Fibroblast of skin of scalp (primary cell): ENCODE measurements at regions not wholly inside any gene's neighbourhood (a gene's known extent, or its start where the extent isn't known, plus 50 kb on each side); places are given as distances from the start of the nearest gene placed in this dataset.
"Not testable (repeated sequence)": the region's sequence is repeated elsewhere in the genome, so short reads cannot be mapped to it uniquely, and the experiment has no call there.

Source experiments
- DNase-seq: peaks from one replicate; pipeline ENCODE4 v3.0.0-alpha.2; 2013

DNA sequence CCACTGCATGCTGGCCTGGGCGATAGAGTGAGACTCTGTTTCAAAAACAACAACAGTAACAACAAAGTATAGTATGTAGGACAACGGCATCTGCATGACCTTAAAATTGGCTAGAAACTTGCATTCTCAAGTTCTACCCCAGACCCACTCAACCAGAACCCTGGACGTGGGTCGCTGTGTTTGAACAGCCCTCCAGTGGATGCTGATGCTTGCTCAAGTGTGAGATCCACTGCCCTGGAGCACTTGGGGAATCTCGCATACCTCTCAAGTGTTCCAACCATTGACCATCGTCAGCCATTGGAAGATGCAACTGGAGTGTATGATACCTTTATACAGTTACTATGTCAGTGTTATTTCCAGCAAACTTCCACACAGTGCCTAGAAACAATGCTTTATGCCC lies 435.9 kb downstream of the DCDC2C start:
- DNase-seq: no peak

DNA sequence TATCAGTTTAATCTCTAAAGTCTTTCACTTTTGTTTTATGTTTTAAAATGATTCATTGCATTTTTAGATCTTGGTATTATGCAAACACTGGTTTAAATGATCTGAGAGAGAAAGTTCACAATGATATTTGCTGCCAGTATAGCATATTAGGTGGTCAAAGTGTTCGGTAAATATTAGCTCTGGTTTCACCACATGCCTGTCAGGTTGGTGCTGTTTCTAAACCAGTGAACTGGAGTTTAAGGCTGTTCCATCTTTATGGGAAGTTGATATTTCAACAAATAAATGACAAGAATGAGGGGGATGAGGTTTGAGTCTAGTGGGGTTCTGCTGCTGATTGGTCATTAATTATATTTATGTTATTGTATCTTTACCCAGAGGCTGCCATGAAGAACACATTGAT lies 436.4 kb downstream of the DCDC2C start:
- DNase-seq: no peak

DNA sequence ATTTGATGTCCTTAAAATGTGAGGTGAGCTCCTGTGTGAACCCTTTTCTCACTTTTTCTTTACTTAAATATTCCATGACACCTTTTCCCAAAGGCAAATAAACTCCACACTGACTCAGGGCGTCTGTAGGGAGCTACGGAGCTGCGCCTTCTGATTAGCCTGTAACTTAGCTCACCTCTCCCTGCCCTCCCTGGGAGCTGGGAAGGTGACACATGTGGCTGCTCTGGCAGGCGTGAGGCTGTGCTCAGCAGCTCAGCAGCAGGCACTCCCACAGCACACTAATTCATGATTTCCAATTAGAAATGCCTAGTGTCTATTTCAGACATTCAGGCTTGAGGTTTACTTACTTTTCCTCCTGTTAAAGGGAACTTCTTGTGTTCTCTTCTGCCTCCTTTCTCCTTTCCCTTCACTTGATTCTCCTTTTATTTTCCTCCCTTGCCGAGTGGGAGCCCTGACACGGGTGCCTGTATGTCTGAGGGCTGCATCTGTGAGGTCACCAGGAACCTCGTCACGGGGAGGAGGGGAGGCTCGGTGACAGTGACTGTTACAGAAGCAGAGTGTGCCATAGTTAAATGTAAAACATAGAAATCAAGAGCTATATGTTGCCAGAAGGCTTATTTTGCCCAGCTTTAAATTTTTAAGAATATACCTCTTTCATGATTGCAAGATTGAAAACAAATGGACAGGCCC lies 437.1 kb downstream of the DCDC2C start:
- DNase-seq: no peak

DNA sequence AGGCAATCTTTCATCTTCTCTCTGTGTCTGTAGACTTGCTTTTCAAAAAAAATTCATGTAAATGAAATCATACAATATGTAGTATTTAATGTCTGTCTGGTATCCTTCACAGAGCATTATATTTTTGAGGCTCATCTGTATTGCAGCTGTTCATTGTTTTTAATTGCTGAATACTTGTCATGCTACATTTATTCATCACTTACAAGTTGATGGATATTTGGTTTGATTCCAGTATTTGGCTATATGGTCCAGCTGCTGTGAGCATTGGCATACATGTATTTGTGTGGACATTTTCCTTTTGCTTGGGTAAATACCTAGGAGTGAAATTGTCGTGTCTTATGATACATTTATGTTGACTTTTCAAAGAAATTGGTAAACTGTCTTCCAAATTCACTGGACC lies 441.4 kb downstream of the DCDC2C start:
- DNase-seq: no peak

DNA sequence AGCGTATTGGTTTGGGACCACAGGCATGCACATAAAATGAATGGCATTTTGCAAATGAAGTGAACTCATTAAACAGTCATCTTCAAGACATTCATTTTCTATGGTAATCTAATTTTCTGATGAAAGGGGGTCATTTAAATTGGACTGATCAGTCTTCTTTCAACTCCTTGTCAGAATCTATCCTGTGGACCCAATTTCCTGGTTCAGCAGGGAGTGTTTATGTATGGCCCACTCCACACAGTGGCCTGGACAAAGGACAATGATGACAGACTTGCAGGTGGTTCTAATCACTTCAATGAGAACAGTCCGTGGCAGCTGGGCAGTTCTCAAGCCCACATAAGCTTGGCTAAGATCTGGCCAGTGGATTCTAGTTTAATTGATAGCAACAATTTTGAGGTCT lies 448.1 kb downstream of the DCDC2C start:
- no peak for DNase-seq

DNA sequence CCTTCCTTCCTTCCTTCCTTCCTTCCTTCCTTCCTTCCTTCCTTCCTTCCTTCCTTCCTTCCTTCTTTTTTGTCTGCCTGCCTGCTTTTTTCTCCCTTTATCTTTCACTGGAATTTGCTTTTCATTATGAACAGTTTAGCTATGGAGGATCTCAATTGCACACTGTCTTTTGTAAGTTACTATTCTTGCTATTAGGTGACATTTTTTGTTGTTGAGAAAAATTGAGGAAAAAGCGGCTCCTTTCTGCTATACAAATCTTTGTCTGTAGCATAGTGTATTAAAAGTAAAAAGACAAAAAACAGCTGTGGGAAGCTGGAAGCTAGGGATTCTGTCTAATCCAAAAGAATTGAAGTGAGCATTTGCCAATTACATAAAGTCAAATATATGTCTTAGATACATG lies 448.7 kb downstream of the DCDC2C start:
- DNase-seq: no peak

DNA sequence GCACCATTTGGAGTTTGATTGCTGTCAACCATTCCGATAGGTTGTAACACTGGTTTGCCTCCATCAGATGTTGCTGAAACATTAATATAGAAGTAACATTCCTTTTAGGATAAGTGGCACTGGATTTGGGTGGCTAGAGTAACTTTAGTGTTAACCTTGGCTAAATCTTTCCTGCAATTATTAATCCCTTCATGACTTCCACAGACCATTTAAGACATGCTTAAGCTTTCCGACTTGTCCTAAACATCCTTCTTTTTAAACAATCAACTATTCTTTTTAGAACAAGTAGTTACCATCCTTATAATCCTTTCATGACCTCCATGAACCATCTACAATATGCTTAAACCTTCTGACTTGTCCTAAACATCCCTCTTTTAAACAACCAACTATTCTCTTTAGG lies 465.5 kb downstream of the DCDC2C start:
- DNase-seq: no peak

DNA sequence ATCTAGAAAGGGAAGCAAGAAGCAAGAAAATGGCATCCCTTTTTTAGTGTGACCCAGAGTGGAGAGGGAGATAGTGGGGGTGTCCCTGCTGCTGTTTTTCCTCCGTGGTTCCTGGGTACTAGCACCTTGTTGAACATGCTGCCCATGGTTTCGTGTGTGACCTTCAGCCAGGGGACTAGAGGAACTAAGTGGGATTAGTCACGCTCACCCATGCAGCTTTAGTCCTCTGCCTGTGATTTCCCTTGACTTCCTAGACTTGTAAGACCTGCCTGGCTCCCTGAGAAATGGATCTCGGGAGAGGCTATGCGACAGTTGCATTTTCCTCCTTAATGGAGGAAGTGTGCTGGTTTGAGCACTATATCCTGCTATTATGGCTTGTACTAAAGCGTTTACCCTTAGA lies 471.4 kb downstream of the DCDC2C start:
- no peak for DNase-seq

DNA sequence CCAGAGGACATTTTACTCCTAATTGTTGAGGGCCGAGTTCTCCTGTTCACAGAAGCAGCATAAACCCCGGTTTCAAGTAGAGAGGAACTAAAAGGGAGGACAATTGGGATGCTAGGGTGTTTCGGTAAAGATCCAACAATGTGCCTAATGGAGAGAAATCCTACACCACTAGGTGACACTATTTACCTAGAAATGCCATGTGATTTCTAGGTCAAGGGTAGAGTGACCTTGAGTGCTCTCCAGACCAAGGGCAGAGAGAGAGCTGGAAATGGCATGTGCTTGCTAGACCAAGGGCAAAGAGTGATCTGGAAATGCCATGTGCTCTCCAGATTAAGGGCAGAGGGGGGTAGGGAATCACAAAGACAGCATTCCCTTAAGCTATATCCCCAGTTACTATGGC lies 472.0 kb downstream of the DCDC2C start:
- no peak for DNase-seq

DNA sequence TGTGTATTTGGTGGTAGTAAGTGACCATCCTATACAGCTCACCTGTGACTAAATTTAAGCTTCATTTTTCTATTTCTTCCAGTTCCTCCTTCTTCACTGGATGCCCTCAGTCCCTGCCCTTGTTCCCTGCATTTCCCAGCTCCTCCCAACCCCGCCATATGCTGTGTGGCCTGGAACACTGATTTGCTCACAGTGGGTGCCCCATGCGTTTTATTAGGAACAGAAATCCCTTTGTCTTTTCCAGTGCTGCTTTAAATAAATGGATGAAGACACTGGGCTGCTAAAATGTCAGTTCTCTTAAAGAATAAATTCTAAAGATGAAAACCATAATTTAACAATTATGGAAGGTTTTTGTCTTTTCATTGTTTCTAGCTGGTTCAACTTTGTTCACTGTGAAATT lies 477.3 kb downstream of the DCDC2C start:
- no peak for DNase-seq

DNA sequence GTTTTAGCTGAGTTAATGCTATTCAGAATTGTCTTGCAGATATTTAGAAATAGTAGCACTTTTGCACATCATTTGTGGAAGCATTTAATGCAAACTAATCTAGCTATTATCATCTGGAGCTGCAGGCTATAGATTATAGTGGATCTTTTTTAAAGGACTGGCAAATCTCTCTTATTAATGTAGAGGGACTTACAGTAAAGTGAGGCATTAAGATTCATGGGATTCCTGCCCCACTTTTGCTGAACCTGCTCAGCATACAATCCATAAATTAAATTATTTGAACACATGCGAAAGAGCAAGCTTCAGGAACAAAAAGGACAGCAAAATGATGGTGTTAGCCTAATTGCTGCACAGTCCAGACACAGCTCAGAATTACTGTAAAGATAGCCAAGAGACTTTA lies 477.7 kb downstream of the DCDC2C start:
- no peak for DNase-seq

DNA sequence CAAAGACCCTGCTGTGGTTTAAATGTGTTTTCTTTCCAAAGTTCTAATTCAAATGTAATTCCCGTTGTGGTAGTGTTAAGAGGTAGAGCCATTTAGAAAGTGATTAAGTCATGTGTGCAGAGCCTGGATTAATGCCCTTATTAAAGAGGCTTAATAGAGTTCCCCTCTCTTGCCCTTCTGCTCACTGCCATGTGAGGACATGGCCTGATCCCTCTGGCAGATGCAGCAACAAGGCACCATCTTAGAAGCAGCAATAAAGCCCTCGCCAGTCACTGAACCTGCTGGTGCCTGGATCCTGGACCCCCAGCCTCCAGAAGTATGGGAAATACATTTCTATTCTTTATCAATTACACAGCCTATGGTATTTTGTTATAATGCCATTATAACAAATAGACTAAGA lies 485.2 kb downstream of the DCDC2C start:
- DNase-seq: no peak

DNA sequence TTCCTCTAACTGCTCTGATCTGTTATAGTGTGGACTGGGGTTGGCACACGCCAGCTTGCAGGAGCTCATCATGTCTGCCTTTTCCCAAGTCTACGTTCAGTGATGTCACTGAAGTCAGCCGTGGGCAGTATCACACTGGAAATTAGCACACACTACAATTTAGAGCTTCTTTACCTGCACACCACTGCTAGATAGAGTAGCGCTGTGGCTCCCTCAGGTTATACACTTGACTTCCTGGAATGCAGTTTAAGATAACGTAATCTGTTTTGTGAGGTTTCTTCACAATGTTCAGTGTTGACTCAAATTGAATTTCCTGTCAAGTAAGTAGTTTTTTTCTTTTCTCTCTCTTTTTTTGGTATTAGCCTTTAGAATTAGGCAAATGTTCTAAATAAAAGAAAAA lies 487.2 kb downstream of the DCDC2C start:
- DNase-seq: no peak

DNA sequence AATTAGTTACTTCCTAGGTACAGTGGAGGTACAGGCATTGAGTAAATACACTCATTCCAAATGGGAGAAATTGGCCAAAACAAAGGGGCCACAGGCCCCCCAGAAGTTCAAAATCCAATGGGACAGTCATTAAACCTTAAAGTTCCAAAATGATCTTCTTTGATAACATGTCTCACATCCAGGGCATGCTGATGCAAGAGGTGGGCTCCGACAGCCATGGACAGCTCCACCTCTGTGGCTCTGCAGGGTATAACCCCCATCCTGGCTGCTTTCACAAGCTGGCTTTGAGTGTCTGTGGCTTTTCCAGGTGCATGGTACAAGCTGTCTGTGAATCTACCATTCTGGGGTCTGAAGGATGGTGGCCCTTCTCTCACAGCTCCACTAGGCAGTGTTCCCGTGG lies 488.7 kb downstream of the DCDC2C start:
- DNase-seq: no peak

DNA sequence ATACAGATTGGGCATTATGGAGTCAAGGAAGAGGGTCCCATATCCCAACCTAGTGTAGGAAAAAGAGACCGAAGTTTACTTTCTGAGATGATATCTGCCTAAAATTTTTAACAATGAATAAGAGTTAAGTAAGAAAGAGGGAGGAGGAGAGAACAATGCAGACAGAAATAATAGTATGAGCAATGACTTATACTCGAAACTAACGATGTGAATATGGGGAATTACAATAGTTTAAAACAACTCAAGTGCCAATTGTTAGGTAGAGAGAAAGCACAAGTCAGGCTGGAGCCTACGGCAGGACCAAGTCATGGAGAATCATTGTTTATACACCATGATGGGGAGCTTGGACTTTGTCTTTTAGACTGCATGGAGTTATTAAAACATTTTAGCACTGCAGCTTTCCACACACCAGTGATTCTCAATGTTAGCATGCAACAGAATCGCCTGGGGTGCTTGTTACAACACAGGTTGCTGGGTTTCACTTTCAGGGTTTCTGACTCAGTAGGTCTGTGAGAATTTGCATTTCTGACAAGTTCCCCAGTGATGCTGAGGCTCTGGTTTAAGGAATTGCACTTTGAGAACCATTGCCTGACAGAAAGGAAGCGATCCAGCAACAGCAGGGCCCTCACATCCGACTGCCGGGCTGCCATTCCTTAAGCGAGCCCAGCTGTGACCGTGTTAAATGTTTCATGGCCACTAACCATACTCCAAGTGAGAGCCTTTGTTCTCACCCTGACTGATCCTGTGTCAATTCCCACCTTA lies 511.2 kb downstream of the DCDC2C start:
- DNase-seq: no peak

DNA sequence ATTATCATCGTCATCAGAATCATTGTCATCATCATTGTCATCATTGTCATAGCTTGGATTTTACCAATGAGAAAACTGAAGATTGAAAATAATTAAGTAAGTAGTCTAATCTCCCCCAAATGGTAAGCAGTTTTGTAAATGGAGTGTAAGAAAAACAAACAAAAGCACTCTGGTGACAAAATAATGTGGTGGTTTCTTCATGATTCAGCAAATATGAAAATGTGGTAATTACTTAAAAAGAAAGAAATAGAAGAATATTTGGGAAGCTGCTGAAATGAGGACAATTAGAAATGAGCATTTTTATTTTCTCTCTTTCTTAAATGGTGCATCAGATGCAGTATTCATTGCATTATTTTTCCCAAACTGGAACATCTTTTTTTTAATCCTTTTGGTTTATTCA lies 514.4 kb downstream of the DCDC2C start:
- no peak for DNase-seq

DNA sequence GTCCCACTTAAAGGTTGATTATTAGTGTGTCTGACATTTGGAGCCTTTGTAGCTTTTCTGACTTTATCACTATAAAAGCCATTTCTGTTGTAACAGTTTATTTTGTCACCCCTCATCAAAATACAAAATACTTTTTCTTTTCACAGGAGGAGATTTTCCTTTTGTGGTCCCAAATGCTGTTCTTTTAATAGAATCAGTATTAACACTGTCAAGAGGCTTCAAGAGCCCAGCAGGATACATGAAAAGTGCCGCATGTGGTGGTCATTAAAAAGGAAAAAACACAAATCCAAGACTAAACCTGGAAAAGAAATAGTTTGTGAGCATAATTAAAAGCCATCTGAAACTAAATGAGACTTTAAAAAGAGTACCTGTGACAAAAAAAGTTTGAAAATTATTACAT lies 515.7 kb downstream of the DCDC2C start:
- DNase-seq: no peak

DNA sequence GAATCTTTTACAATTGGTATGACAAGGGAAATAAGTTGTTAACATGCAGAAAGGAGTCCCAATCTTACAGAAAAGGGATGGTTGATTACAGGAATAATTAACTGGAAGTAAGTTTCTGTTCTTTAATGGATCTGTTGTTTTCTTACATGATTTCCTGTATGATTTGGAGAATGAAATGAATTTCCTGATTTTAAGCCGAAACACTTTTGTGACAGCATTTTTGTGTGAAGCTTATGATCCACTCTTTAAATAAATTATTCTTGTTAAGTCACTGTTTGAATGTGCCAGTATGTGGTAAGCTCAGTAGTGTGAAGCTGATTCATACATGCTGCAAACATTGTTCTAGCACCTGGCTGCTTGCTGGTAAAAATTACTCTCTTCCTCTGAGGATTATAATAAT lies 516.2 kb downstream of the DCDC2C start:
- no peak for DNase-seq

DNA sequence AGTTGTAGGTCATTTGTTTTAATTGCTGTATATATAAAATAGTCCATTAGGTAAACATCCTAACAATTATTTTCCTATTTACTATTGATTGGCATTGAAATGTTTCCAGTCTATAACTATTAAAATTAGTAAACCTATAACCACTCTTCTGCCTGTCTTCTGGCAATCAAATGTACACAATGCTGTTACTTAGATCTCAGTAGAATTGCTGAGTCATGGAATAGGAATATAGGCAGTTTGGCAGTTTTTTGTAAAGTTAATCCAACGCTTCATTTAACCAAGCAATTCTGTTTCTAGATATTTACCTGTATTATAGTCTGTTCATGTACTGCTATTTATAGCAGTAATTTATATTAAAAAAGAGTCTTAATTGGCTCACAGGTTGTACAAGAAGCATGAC lies 518.1 kb downstream of the DCDC2C start:
- no peak for DNase-seq

DNA sequence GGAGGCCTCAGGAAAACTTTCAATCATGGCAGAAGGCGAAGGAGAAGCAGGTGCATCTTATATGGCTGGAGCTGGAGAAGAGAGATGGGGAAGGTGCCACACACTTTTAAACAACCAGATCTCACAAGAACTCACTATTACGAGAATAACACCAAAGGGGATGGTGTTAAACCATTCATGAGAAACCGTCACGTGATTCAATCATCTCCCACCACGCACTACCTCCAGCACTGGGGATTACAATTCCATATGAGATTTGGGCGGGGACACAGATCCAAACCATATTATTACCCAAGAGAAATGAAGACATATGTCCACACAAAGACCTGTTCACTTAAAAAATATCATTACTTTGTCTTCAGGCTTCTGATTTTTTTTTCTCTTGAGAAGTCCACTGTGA lies 518.5 kb downstream of the DCDC2C start:
- DNase-seq: no peak

DNA sequence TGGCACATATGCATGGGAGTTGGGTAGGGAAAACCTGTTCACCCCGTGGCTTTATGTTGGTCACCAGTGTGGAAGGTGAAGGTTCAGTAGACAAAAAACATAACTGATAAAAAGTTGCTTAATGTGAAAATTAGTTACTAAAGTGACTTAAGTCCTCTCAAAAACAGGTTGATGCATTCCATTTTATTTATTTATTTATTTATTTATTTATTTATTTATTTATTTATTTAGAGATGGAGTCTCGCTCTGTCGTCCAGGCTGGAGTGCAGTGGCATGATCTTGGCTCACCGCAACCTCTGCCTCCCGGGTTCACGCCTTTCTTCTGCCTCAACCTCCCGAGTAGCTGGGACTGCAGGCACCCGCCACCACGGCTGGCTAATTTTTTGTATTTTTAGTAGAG lies 541.0 kb downstream of the DCDC2C start:
- DNase-seq: not testable (repeated sequence)

DNA sequence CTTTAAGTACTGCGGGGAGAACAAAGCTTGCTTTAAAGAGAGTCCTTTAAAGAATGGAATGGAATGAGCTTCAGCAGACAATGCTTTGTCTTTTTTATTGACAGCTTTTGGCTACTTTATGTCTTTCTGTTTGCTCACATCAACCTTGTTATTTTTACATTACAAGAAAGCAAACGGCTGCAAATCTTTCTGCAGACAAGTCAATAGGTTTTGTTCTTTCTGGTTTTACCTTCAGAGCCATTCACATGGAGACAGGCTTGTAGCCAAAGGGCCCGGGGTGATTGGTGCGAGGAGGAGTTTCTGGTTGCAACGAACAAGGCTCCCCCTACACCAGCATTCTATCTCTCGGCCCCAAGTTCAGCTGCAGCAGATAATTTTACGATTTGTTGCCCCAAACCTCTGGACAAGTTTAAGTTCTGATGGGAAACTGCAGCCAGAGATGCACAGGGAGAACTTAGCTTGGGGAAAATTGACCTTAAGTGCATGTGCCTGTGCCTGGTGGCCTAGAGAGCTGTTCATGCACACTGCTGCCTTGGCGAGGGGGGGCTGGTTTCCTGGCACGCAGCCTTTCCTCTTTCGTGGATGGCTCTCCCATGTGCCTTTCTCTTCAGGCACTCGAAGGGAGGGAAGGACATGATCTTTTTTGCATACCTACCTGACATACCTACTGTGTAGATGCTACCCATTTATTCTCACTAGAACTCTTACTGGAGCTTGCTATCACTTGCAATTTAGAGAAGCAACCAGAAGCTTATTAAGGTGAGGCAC lies 543.2 kb downstream of the DCDC2C start:
- DNase-seq: no peak

DNA sequence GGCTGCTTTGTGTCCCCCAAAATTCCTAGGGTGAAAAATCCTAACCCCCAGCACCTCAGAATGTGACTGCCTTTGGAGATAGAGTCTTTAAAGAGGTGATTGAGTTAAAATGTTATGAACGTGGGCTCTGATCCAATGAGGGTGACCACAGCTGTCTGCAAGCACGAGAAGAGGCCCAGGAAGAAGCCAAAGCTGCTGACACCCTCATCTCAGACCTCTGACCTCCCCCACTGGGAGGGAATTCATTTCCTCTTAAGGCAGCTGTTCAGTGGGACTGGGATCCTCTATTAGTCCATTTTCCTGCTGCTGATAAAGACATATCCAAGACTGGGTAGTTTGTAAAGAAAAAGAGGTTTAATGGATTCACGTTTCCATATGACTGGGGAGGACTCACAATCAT lies 544.4 kb downstream of the DCDC2C start:
- no peak for DNase-seq

DNA sequence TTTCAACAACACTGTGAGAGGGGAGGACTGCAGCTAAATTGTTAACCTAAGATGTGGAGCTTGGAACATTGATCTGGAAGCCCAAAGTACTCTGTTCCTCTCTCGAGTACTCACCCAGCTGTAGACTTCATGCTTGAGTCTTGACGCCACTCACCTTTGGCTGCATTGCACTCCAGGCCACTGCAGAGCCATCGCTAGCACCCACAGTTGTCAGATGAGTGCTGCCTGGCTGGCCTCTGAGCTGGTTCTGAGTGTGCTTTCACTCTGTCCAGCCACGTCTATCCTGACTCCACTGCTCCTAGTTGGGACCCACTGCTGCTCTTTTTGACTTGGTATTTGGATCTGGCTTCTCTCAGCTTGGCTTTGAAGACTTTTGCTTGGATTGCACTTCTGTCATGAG lies 552.1 kb downstream of the DCDC2C start:
- DNase-seq: no peak
